H1 (cell line): ENCODE measurements at regions not wholly inside any gene's neighbourhood (a gene's known extent, or its start where the extent isn't known, plus 50 kb on each side); places are given as distances from the start of the nearest gene placed in this dataset.

ENCODE experiments used
- ATF3 ChIP-seq: IDR thresholded peaks from 2 replicates; pipeline ENCODE4 v1.6.1; 2011; ENCODE audit warnings: low read depth, mild to moderate bottlenecking, low read length; ENCODE audit not compliant: insufficient read depth
- CTCF ChIP-seq, 3 experiments: IDR thresholded peaks; 1 replicate in 2 of 3; 2 replicates in 1 of 3; pipeline versions ENCODE4 v1.5.1 to v1.6.1; 2011; ENCODE audit warnings: low read length in 3 of 3, mild to moderate bottlenecking in 3 of 3, inconsistent platforms in 2 of 3, low read depth in 1 of 3, moderate library complexity in 1 of 3; ENCODE audit not compliant: insufficient read depth in 1 of 3; ENCODE audit errors: control extremely low read depth in 1 of 3
- EZH2 ChIP-seq: fragments of 200-600 bp; sonication (generic); IDR thresholded peaks from 2 replicates; pipeline ENCODE4 v1.7.1; 2012; ENCODE audit warnings: low read depth, mild to moderate bottlenecking, moderate library complexity, low read length, inconsistent platforms; ENCODE audit not compliant: severe bottlenecking
- MAX ChIP-seq: IDR thresholded peaks from 2 replicates; pipeline ENCODE4 v1.6.1; 2012; ENCODE audit warnings: inconsistent platforms
- POLR2A ChIP-seq, 2 experiments: IDR thresholded peaks; 1 replicate in 1 of 2; 2 replicates in 1 of 2; pipeline ENCODE4 v1.6.1; 2011; ENCODE audit warnings: low read depth in 2 of 2, low read length in 2 of 2, mild to moderate bottlenecking in 2 of 2; ENCODE audit errors: control extremely low read depth in 1 of 2
- POLR2AphosphoS5 ChIP-seq: IDR thresholded peaks from 2 replicates; pipeline ENCODE4 v1.6.1; 2011; ENCODE audit warnings: low read depth, low read length
- RNF2 ChIP-seq: fragments of 200-900, 300-1000 bp; sonication (generic); IDR thresholded peaks from 2 replicates; pipeline ENCODE4 v1.7.1; 2016; ENCODE audit warnings: borderline replicate concordance, low read depth, mild to moderate bottlenecking, antibody characterized with exemption, low read length; ENCODE audit not compliant: poor library complexity, severe bottlenecking; ENCODE audit errors: missing control alignments

- TF ChIP-seq POLR2A (IDR thresholded peaks at IDR 0.05; ENCODE audit: control extremely low read depth in 1 of 2, low read depth in 2 of 2, low read length in 2 of 2) (no peak), CTCF (IDR thresholded peaks at IDR 0.05; ENCODE audit: control extremely low read depth in 1 of 3, insufficient read depth in 1 of 3, low read depth in 1 of 3, low read length in 3 of 3) (peak; percentile 10 to 72 (median 71)), POLR2AphosphoS5 (no peak), RNF2 (no peak), MAX (no peak), ATF3 (no peak), EZH2 (no peak)
Measured at GRCh38 chr2:204325468-204325867, 219.8 kb upstream of the PARD3B start.
